ENCODE measurements at regions not wholly inside any gene's neighbourhood (a gene's known extent, or its start where the extent isn't known, plus 50 kb on each side); places are given as distances from the start of the nearest gene placed in this dataset.

GRCh38 chr21:40985370-40985769 lies 138.4 kb upstream of the DSCAM start:
- DNase-seq = no peak

GRCh38 chr21:40990366-40990765 lies 143.4 kb upstream of the DSCAM start:
- DNase-seq = no peak

DNA sequence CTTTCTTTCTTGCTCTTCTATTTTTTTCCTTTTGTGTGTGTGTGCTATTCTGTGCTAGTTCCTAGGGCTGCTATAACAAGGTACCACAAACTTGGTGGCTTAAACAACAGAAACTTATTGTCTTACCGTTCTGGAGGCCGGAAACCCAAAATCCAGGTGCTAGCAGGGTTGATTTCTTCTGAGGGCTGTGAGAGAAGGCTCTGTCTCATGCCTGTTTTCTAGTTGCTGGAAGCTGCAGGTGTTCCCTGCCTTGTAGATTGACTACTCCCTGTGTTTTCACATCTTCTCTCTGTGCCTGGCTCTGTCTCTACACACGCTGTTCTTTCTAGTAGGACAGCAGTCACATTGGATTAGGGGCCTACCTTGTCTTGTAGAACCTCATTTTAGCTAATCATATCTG lies 150.9 kb upstream of the DSCAM start:
- no peak for DNase-seq

- no peak for DNase-seq
Measured at GRCh38 chr21:41000838-41001237, 153.9 kb upstream of the DSCAM start.

DNA sequence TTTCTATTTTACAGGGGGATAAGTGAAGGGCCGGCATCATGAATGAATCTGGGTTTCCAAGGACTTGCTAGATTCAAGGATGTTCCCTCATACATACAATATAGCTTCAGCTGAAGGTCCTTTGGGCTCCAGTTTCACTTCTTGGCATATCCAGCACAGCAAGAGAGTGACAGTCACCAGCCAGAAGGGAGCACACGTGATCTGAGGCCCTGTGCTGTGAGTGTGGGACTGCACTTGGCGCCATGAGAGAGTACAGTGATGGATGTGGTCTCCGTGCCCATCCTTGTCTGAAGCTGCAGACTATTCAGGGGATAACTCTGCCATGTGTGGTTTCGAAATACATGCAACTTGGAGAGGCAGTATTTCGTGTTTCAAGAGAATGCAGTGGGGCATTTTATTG lies 159.7 kb upstream of the DSCAM start:
- DNase-seq = no peak

DNA sequence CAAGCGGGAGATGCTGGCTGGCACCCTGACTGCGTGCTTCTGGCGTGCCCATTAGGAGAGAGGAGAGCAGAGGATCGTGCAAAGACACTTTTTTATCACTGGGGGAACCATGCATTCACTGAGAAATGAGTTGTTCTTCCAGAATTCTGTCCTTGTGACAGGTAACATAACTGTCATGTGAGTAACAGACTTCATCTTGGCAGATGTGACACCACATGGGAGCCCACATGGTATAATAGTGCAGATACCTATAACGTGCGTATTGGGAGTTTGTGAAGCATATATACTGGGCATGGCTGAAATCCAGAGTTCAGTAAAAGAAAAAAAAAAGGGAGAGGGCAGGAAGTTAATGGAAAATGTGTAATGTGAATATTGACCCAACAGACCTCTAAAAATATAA lies 159.6 kb upstream of the BACE2 start:
- no peak for DNase-seq

DNA sequence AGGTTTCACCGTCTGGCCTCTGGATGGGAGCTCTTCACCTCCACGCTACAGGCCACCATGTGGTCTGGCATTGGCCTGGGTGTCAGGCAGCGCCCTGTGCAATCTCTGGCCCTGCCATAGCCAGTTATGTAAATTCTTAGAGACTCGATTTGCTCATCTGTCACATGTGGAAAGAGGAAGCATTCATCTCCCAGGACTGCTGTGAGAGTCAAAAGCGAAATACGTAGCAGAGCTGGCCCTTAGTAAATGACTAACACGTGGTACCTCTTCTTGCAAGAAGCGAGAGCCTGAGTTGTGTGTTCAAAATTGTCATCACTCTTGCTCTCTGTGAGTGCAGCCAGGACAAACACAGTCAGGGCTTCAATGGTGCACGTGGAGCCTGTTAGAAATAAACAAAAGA lies 159.0 kb upstream of the BACE2 start:
- no peak for DNase-seq

DNA sequence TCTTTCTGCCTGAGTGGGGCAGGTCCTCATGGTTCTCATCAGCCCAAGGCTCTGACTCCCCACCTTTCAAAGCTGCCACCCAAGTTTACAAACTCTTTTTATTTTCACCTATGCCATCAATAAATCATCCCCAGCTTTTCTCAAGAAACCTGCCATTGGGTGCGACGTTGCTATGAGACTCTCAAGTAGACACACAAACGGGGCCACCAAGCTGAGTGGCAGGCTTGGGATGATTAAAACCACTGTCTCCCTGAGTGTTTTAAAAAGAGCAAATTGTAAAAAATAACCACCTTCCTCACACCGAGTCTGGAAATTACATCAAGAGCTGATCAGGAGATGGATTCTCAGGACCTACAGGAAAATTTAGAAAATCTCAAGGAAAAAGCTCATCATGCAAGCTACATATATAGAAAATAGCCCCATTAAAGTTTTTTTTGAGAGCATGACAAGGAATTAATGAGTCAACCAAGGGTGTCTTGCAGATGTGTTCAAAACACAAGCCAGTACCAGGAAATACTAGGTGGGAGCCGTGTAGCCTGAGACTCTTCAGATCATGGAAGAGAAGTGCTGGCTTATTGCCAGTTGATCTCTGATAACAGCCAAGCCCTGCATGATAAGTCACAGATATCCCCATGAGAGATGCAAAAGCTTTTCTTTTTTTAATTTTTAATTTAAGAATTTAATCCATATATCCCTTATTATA lies 158.4 kb upstream of the BACE2 start:
- no peak for DNase-seq

- DNase-seq = no peak
Measured at GRCh38 chr21:41010101-41010435, 157.9 kb upstream of the BACE2 start.

DNA sequence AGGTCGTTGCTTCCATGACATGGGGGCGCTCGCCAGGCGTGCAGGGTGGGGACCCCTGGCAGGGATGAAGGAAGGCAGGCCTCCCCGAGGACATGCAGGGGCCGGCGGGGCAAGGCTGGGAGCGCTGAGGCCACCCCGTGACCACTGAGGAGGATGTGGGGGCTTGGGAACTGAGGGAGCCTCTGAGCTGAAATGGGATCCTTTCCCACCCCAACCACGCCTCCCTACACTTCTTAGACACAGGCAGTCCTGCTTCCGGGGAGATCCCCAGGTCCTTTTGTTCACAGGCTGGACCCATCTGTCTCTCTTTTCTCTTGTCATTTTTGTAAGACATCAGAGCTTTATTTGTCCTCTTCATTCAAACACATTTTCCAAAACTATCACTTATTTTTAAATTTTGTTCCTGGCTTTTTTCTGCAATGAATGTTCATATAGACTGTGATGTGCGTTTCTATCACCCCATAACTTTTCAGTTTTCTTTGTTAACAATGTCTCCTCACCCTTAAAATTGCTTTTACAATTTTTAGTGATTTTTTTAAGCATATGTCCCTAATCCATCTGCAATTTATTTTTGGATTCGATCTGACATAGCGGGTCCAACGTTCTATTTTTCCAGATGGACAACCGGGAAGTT lies 156.7 kb upstream of the BACE2 start:
- DNase-seq = no peak

DNA sequence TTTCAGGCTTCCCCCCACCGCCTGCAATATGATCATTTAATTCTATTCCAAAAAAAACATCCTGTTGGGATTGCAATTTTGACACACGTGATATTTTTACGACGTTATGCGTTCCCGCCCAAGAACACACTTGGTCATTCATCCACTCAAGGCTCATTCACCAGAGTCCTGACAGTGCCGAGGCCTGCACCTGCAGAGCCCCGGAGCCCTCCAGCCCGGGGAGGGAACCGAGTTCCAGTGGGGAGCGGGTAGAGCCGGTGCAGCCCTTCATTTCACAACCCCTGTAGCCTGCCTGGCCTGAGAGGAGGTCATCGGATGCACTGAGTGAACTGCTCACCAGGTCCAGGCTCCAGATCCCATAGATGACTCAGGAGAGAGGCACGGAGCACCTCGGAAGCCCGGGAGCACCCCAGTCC lies 156.0 kb upstream of the BACE2 start:
- no peak for DNase-seq

DNA sequence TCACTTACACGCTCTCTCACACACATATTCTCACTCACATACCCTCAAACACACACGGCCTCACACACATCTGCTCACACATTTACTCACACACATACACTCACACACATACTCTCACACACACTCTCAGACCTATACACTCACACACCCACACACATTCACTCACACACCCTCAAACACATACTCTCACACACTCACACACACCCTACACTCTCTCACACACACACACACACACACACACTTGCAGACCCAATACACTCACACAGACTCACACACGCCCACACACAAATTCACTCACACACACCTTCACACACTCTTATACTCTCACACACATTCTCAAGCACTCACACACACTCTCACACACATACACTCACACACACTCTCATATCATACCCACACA lies 155.5 kb upstream of the BACE2 start:
- DNase-seq = no peak

- no peak for DNase-seq
Measured at GRCh38 chr21:41016472-41016871, 151.5 kb upstream of the BACE2 start.

DNA sequence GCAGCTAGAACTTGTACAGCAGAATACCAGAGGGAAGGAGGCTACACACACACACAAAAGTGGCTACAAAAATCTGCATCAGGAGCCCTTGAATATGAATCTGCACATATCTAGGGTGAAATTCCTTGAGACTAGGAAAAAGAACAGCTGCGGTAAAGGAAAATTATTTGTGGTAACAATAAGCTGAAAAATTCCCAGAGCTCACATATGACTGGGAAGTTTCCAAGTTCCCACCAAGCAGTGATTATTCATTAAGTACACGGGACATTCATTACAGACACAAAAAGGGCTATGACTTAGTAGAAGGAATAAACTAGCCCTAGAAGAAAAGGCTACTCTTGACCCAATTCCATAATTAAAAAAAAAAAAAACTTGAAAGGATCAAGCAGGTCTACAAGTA lies 149.5 kb upstream of the BACE2 start:
- no peak for DNase-seq

- DNase-seq = no peak
Measured at GRCh38 chr21:41023936-41024335, 144.0 kb upstream of the BACE2 start.

GRCh38 chr21:41024341-41024740 lies 143.6 kb upstream of the BACE2 start:
- DNase-seq = no peak

- DNase-seq = peak; percentile 22
Measured at GRCh38 chr21:41024746-41025254, 143.2 kb upstream of the BACE2 start.

DNA sequence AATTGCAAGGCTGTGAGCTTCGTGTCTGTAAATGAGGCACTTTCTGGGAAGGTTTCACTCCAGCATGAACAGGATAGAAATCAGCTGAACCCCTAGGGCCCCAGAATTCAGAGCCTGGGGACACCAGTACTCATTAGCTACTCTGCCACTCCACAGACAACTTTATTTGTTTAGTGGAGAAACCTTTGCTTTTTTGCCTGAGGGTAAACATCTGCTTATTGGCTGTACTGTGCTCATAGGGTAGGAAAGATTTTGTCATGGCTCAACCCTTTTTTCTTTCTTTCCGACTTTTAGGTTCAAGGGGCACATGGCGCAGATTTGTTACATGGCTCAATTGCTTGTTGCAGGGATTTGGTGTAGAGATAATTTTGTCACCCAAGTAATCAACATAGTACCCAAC lies 138.4 kb upstream of the BACE2 start:
- DNase-seq = no peak

GRCh38 chr21:41031701-41032220 lies 136.2 kb upstream of the BACE2 start:
- DNase-seq = no peak

DNA sequence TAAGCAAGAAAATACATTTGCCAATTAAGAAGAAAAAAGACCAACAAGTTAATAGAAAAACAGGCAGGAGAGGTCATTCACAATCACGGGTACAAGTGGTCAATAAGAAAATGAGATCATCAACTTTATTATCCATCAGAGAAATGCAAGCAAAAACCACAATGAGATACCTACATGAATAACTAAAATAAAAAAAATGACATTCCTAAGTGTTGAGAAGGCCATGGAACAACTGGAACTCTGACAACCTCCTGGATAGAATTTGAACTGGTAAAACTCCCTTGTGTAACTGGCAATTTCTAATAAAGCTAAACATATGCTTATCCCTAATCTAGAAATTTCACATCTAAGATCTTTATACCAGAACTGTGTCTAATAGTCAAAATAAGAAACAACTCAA lies 135.4 kb upstream of the BACE2 start:
- DNase-seq = no peak

- DNase-seq = no peak
Measured at GRCh38 chr21:41037212-41037611, 130.7 kb upstream of the BACE2 start.

GRCh38 chr21:41037936-41038335 lies 130.0 kb upstream of the BACE2 start:
- DNase-seq = no peak

DNA sequence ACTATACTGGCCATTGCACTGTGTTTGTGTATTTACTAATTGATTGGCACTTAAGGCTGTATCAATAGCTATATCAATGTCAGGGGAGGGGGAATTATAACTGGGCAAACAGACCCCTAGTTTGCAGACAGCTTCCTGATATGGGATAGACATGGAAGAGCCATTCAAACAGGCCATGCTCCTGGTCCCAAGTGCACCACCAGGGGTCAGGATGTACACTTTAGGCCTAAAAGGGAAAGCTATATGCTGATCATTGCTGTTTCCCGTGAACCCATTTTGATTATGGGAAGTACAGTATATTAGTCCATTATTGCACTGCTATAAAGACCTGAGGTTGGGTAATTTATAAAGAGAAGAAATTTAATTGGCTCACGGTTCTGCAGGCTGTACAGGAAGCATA lies 124.9 kb upstream of the BACE2 start:
- DNase-seq = no peak
